ENCODE measurements at regions not wholly inside any gene's neighbourhood (a gene's known extent, or its start where the extent isn't known, plus 50 kb on each side); places are given as distances from the start of the nearest gene placed in this dataset.

DNA sequence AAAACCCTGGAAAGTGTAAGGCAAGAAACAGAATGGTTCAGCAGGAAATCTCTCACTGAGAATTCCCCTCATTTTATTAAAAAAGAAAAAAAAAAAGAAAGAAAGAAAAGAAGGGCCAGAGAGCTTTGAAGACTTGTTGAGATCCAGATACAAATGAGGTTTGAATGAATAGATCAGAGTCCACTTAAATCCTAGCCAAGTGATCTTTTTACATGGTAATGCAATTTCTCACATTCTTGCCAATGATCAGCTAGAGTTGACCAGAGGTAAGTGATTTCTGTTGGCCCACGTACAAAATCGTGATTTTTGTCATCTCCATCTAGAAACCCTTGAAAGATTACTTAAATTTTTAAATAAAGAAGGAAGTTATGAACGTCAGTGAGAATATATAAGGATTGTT, 261.5 kb upstream of the PCSK5 start:
- TF ChIP-seq CTCF (conservative IDR thresholded peaks at IDR 0.05; ENCODE audit: low read depth in 2 of 2) (no peak), EZH2 (IDR thresholded peaks at IDR 0.05; ENCODE audit: low read depth, unreplicated experiment) (no peak), CREB1 (CRISPR knock-in tag; IDR thresholded peaks at IDR 0.05; ENCODE audit: low read depth) (no peak), EZH2phosphoT487 (IDR thresholded peaks at IDR 0.05; ENCODE audit: unreplicated experiment) (no peak), POLR2AphosphoS5 (IDR thresholded peaks at IDR 0.05; ENCODE audit: low read depth) (no peak), JUNB (IDR thresholded peaks at IDR 0.05; ENCODE audit: unreplicated experiment) (no peak), ZNF331 (CRISPR knock-in tag; IDR thresholded peaks at IDR 0.05; ENCODE audit: low read depth) (no peak), STAT1 (IDR thresholded peaks at IDR 0.05; ENCODE audit: unreplicated experiment) (no peak), ZNF114 (CRISPR knock-in tag; IDR thresholded peaks at IDR 0.05) (no peak)
- TF ChIP-seq, protein P1, sequence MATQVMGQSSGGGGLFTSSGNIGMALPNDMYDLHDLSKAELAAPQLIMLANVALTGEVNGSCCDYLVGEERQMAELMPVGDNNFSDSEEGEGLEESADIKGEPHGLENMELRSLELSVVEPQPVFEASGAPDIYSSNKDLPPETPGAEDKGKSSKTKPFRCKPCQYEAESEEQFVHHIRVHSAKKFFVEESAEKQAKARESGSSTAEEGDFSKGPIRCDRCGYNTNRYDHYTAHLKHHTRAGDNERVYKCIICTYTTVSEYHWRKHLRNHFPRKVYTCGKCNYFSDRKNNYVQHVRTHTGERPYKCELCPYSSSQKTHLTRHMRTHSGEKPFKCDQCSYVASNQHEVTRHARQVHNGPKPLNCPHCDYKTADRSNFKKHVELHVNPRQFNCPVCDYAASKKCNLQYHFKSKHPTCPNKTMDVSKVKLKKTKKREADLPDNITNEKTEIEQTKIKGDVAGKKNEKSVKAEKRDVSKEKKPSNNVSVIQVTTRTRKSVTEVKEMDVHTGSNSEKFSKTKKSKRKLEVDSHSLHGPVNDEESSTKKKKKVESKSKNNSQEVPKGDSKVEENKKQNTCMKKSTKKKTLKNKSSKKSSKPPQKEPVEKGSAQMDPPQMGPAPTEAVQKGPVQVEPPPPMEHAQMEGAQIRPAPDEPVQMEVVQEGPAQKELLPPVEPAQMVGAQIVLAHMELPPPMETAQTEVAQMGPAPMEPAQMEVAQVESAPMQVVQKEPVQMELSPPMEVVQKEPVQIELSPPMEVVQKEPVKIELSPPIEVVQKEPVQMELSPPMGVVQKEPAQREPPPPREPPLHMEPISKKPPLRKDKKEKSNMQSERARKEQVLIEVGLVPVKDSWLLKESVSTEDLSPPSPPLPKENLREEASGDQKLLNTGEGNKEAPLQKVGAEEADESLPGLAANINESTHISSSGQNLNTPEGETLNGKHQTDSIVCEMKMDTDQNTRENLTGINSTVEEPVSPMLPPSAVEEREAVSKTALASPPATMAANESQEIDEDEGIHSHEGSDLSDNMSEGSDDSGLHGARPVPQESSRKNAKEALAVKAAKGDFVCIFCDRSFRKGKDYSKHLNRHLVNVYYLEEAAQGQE (IDR thresholded peaks at IDR 0.05; ENCODE audit: unreplicated experiment), result no peak
